ENCODE measurements at regions not wholly inside any gene's neighbourhood (a gene's known extent, or its start where the extent isn't known, plus 50 kb on each side); places are given as distances from the start of the nearest gene placed in this dataset.

GRCh38 chr3:14288833-14289451 lies 110.3 kb downstream of the LSM3 start:
- no peak for DNase-seq

- no peak for DNase-seq
These were observed 111.2 kb downstream of the LSM3 start for GRCh38 chr3:14289590-14290461.

- no peak for DNase-seq
These were observed 111.6 kb upstream of the SLC6A6 start for GRCh38 chr3:14290631-14291385.

- no peak for DNase-seq
These were observed 107.4 kb upstream of the SLC6A6 start for GRCh38 chr3:14295037-14295436.

- no peak for DNase-seq
These were observed 106.6 kb upstream of the SLC6A6 start for GRCh38 chr3:14295801-14296200.

GRCh38 chr3:14297305-14297704 lies 105.1 kb upstream of the SLC6A6 start:
- DNase-seq = no peak

- no peak for DNase-seq
These were observed 104.6 kb upstream of the SLC6A6 start for GRCh38 chr3:14297784-14298236.

GRCh38 chr3:14298442-14298841 lies 104.0 kb upstream of the SLC6A6 start:
- DNase-seq = no peak

- DNase-seq = no peak
These were observed 103.3 kb upstream of the SLC6A6 start for GRCh38 chr3:14298991-14299555.

GRCh38 chr3:14299767-14300166 lies 102.6 kb upstream of the SLC6A6 start:
- DNase-seq = no peak

- no peak for DNase-seq
These were observed 101.5 kb upstream of the SLC6A6 start for GRCh38 chr3:14300721-14301399.

GRCh38 chr3:14301558-14301957 lies 100.8 kb upstream of the SLC6A6 start:
- DNase-seq = no peak

- no peak for DNase-seq
These were observed 98.9 kb upstream of the SLC6A6 start for GRCh38 chr3:14303336-14304100.

- DNase-seq = no peak
These were observed 98.0 kb upstream of the SLC6A6 start for GRCh38 chr3:14304101-14305045.

- no peak for DNase-seq
These were observed 97.1 kb upstream of the SLC6A6 start for GRCh38 chr3:14305324-14305723.

GRCh38 chr3:14306142-14306541 lies 96.3 kb upstream of the SLC6A6 start:
- no peak for DNase-seq

GRCh38 chr3:14307656-14308302 lies 94.6 kb upstream of the SLC6A6 start:
- DNase-seq = no peak

- no peak for DNase-seq
These were observed 90.7 kb upstream of the SLC6A6 start for GRCh38 chr3:14311729-14312128.

- DNase-seq = no peak
These were observed 90.0 kb upstream of the SLC6A6 start for GRCh38 chr3:14312375-14312774.

GRCh38 chr3:14317057-14317553 lies 85.3 kb upstream of the SLC6A6 start:
- DNase-seq = no peak

Measured in activated CD8-positive, alpha-beta memory T cell treated with anti-CD3 and anti-CD28 coated beads, Interleukin-2, amount 50 U/mL, for 4 hours (primary cell).